Left ventricle myocardium superior (tissue), 1 donor: ENCODE measurements at regions not wholly inside any gene's neighbourhood (a gene's known extent, or its start where the extent isn't known, plus 50 kb on each side); places are given as distances from the start of the nearest gene placed in this dataset.
"Not testable (repeated sequence)": the region's sequence is repeated elsewhere in the genome, so short reads cannot be mapped to it uniquely, and the experiment has no call there.

Experiments
- ATAC-seq: fragments of 200-7000 bp; cut with Tn5 transposase; one replicate; pipeline ENCODE4 v1.9.1; 2020; ENCODE audit warnings: mild to moderate bottlenecking, moderate library complexity
- DNase-seq: peaks from one replicate; pipeline ENCODE4 v3.0.0-alpha.2; 2020
- intact Hi-C: fragments of 100-400 bp; cut with micrococcal nuclease; formaldehyde crosslinking; loops from one replicate; pipeline ENCODE4 v1.11.0; 2022
- donor health status: DM: no; HTN: yes; CAD: no; lungs with severe emphysema.

DNA sequence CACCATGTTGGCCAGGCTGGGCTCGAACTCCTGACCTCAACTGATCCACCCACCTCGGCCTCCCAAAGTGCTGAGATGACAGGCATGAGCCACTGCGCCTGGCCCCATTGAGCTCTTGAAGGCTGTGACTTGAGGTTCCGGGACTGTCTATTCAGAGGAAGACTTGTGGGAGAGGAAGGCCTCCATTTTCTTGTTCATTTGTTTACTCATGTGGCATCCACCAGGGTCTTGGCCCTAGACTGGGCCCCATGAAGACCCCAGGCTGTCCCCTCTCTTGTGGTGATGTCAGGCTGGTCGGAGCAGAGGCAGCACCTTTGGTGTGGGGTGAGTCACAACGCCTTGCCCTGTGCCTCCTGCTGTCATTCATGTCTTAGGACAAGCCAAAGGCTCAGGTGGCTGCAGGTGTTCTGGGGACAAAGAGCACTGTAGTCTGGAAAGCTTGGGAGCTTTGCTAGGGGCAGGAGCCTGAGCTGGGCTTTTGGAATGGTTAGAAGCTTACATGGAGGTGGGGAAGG lies 224.6 kb upstream of the C1orf174 start:
- DNase-seq (no peak), ATAC-seq (no peak)
- intact Hi-C loops: no loop called here

- ATAC-seq (no peak), DNase-seq (no peak)
- intact Hi-C loops: no loop called here
Observed at GRCh38 chr1:4126251-4126650, 226.2 kb upstream of the C1orf174 start.

- intact Hi-C loops: no loop called here
- DNase-seq (no peak), ATAC-seq (no peak)
Observed at GRCh38 chr1:4126731-4127591, 226.9 kb upstream of the C1orf174 start.

- intact Hi-C loops: no loop called here
- ATAC-seq: no peak
- no peak for DNase-seq
Observed at GRCh38 chr1:4127592-4128140, 227.6 kb upstream of the C1orf174 start.

DNA sequence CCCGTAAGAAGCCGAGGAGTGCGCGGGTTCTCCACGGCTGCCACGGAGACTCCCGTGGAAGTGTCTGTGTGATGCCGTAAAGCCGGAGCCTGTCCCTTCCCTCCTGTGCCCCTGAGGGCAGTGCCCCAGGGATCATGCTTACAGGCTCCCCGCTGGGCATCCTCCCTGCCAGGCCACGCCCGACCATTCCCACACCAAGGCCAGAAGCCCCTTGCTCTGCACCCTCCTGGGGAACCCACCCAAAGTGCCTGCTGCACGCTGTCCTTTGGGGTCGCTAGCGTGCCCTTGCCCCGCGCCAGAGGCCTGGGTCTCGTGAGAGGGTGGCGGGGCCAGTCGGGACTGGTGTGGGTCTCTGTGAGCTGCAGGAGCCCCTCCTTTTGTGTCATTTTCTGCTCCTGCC lies 228.5 kb upstream of the C1orf174 start:
- DNase-seq: no peak
- ATAC-seq: no peak
- intact Hi-C loops: no loop called here

GRCh38 chr1:4129693-4130092 lies 229.6 kb upstream of the C1orf174 start:
- intact Hi-C loops: no loop called here
- no peak for ATAC-seq
- no peak for DNase-seq

GRCh38 chr1:4130096-4130495 lies 230.0 kb upstream of the C1orf174 start:
- DNase-seq: no peak
- intact Hi-C loops: no loop called here
- no peak for ATAC-seq

DNA sequence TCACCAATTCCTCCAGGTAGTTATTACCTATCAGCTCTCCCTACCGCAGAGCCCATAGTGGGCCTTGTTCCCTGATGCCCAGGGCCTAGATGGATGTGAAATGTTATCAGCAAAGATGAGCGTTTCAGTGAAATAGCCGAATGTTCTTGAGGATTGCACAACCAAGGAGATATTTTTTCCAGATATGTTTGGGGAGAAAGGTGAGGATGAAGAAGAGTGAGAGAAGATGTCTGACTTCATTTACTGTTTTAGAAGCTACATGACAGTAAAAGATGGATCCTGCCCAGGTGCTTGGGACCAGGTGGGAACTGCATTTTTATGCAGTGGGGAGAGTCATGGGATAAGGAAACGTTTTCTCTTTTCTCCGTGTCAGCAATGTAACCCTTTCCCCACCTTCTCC lies 231.7 kb upstream of the C1orf174 start:
- DNase-seq (no peak), ATAC-seq (no peak)
- intact Hi-C loops: no loop called here

DNA sequence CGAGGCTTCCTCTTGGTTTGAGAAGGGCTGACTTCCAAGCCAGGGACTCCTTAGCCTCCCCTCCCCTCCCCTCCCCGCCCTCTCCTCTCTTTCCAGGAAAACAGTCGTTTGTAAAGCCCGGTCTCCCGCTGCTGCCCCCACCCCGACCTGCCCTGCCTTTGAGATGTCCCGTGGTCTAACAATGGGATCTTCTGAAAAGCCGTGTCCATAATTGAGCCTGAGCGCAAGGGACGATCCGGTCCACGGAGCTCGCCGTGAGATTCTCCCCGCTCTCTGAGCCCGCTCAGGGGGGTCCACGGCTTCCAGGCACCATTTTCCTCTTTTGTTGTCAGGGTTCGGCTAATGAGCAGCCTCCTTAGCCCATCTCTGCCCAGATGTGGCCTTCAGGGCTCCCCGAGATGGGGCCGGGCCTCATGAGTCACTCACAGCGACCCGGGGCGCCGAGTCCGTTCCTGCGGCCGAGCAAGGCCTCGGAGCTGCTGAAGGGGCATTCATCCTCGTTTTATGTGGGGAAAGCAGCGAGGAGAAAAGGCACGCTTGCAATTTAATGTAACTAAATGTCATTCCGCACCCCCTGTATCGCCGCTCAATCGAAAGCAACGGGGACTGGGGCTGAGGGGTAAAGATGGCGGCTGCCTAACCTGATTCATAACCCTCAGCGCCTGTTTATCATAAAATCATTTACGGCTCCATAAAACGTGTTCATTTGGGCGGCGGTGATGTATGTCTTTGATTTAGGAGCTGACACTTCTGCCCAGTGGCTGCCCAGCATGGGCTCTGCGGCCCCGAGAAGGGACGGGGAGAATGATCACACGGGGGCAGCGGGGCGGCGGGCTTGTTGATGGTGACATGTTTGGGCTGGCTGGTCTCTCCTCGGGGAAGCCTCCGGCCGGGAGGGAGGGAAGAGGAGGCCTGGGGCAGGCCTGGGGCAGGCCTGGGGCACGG lies 232.6 kb upstream of the C1orf174 start:
- DNase-seq (no peak), ATAC-seq (no peak)
- intact Hi-C loops: no loop called here

- no peak for ATAC-seq
- no peak for DNase-seq
- intact Hi-C loops: no loop called here
Observed at GRCh38 chr1:4133297-4133938, 233.3 kb upstream of the C1orf174 start.

DNA sequence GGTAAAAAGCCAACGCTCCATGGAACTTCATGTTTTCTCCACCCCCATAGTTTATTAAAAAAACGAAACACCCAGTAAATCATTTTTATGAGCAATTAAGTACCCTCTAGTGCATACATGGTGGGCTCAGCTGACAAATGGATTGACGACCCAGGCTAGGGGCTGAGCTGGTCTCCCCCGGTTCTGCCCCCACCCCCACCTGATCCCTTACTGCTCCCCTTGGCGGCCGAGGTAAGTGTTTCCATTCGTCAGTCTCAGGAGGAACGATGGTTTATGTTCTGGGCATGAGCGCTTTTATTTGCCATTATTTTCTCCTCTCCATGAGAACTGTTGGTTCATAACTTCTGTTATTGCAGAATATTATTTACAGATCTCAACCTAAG lies 233.9 kb upstream of the C1orf174 start:
- DNase-seq (no peak), ATAC-seq (no peak)
- intact Hi-C loops: no loop called here

DNA sequence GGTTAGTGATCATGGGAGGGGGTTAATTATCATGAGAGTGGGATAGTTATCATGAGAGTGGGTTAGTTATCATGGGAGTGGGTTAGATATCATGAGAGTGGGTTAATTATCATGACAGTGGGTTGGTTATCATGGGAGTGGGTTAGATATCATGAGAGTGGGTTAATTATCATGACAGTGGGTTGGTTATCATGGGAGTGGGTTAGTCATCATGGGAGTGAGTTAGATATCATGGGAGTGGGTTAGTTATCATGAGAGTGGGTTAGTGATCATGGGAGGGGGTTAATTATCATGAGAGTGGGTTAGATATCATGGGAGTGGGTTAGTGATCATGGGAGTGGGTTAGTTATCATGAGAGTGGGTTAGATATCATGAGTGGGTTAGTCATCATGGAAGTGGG lies 235.8 kb upstream of the C1orf174 start:
- ATAC-seq, intact Hi-C loops, DNase-seq: not testable (repeated sequence)

GRCh38 chr1:4137621-4138415 lies 237.7 kb upstream of the C1orf174 start:
- intact Hi-C loops: no loop called here
- no peak for DNase-seq
- ATAC-seq: no peak

DNA sequence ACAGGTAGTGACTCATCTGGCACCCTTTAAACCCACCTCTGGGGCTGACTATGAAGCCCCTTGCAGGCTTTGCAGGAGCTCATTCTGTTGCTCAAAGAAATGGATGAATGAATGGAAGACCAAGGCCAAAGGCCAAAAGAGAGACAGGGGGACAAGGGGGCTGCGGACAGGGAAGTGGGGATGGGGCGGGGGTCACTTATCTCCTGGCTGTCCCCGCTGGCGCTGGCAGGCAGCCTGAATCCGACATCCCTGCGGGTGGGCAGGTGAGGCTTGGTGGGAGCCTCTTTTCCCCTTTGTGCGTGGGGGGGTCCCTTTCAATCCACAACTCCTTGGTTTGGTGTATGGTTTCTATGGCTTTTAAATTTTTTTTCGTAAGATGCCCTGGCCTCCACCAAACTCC lies 239.6 kb upstream of the C1orf174 start:
- DNase-seq: no peak
- intact Hi-C loops: no loop called here
- no peak for ATAC-seq

- intact Hi-C loops: no loop called here
- ATAC-seq: no peak
- DNase-seq: no peak
Observed at GRCh38 chr1:4140241-4140640, 240.2 kb upstream of the C1orf174 start.

- intact Hi-C loops: no loop called here
- ATAC-seq (no peak), DNase-seq (no peak)
Observed at GRCh38 chr1:4140821-4141220, 240.7 kb upstream of the C1orf174 start.

DNA sequence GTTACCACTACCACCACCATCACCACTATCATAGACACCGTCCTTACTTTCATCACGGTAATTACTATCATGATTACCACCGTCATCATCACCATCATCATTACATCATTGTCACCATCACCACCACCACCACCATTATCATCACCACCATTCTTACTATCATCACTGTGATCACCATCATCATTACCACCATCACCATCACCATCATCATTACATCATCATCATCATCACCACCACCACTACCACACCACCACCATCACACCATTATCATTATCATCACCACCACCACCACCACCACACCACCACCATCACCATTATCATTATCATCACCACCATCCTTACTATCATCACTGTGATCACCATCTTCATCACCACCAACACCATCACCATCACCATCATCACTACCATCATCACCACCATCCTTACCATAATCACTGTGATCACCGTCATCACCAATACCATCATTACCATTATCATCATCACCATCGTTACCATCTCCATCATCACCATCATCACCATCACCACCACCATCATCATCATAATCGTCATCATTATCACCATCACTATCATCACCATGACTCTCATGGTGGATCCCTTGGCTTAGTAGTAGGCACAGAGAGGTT lies 244.4 kb upstream of the C1orf174 start:
- intact Hi-C loops: no loop called here
- ATAC-seq (no peak), DNase-seq (no peak)

DNA sequence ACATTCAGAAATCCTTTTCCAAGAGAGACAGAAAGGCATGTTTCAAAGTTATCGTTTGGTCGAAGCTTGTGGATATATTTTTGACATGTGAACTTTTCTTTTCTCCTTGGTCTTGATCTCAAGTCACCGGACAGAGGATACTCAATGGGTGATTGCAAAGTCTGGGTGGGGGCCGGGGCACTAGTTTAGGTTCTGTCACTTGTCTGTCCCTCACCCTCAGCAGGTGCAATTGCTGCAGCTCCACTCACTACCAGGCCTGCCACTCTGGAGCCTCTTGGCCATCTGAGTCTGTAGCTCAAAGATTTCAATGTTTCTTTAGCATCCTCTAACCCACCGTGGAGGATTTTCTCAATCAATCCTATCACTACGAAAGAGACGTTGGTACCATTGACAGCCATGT lies 246.0 kb upstream of the C1orf174 start:
- ATAC-seq: no peak
- intact Hi-C loops: no loop called here
- no peak for DNase-seq
